ENCODE measurements at regions not wholly inside any gene's neighbourhood (a gene's known extent, or its start where the extent isn't known, plus 50 kb on each side); places are given as distances from the start of the nearest gene placed in this dataset.

GRCh38 chr20:7798176-7798575 lies 142.1 kb downstream of the HAO1 start:
- TF ChIP-seq SUZ12 (IDR thresholded peaks at IDR 0.05) (no peak), SP1 (IDR thresholded peaks at IDR 0.05) (no peak), FOXK2 (IDR thresholded peaks at IDR 0.05) (no peak), NFRKB (IDR thresholded peaks at IDR 0.05) (no peak), LEF1 (IDR thresholded peaks at IDR 0.05; ENCODE audit: borderline replicate concordance) (no peak), FOXA1 (IDR thresholded peaks at IDR 0.05) (no peak), ZNF384 (IDR thresholded peaks at IDR 0.05) (no peak), TARDBP (IDR thresholded peaks at IDR 0.05) (no peak), BHLHE40 (IDR thresholded peaks at IDR 0.05; ENCODE audit: borderline replicate concordance) (no peak), PKNOX1 (IDR thresholded peaks at IDR 0.05) (no peak), ELF4 (IDR thresholded peaks at IDR 0.05) (no peak), L3MBTL2 (conservative IDR thresholded peaks at IDR 0.05) (no peak)
